ENCODE measurements at regions not wholly inside any gene's neighbourhood (a gene's known extent, or its start where the extent isn't known, plus 50 kb on each side); places are given as distances from the start of the nearest gene placed in this dataset.
"Not testable (repeated sequence)": the region's sequence is repeated elsewhere in the genome, so short reads cannot be mapped to it uniquely, and the experiment has no call there.

GRCh38 chr15:87740655-87741344 lies 515.7 kb downstream of the NTRK3 start:
- H3K4me3 ChIP-seq: no peak overlapping the region
- H3K27ac ChIP-seq: no peak overlapping the region
- H3K27me3 ChIP-seq (ENCODE audit: insufficient read depth in 3 of 3, low read length in 2 of 3): no peaks in the 10 kb centered on the region
- H3K4me1 ChIP-seq: no peaks in the 10 kb centered on the region
- ATAC-seq (no peak), DNase-seq (no peak)
- TF ChIP-seq CTCF (IDR thresholded peaks at IDR 0.05): no peak
- intact Hi-C loops (cut with DNase I): no loop called here
- 85 to 89% (median 87%) methylated on average over 5 of the region's 5 CpGs for WGBS, 3 donors
- H3K36me3 ChIP-seq (ENCODE audit: insufficient read depth in 1 of 2, low read depth in 1 of 2): no peaks in the 10 kb centered on the region
- H3K9me3 ChIP-seq: no peaks in the 10 kb centered on the region

GRCh38 chr15:87739866-87740265 lies 516.7 kb downstream of the NTRK3 start:
- ATAC-seq (no peak), DNase-seq (no peak)
- H3K27me3 ChIP-seq (ENCODE audit: insufficient read depth in 3 of 3, low read length in 2 of 3): no peaks in the 10 kb centered on the region
- no peaks in the 10 kb centered on the region for H3K4me1 ChIP-seq
- no peak for TF ChIP-seq CTCF (IDR thresholded peaks at IDR 0.05)
- intact Hi-C loops (cut with DNase I): no loop called here
- H3K27ac ChIP-seq: no peak overlapping the region
- no peaks in the 10 kb centered on the region for H3K9me3 ChIP-seq
- no peak overlapping the region for H3K4me3 ChIP-seq
- 75 to 78% (median 76%) methylated on average over 2 of the region's 2 CpGs for WGBS, 3 donors
- no peaks in the 10 kb centered on the region for H3K36me3 ChIP-seq (ENCODE audit: insufficient read depth in 1 of 2, low read depth in 1 of 2)

GRCh38 chr15:87739081-87739480 lies 517.5 kb downstream of the NTRK3 start:
- H3K9me3 ChIP-seq: no peaks in the 10 kb centered on the region
- no peaks in the 10 kb centered on the region for H3K27me3 ChIP-seq (ENCODE audit: insufficient read depth in 3 of 3, low read length in 2 of 3)
- no peaks in the 10 kb centered on the region for H3K36me3 ChIP-seq (ENCODE audit: insufficient read depth in 1 of 2, low read depth in 1 of 2)
- TF ChIP-seq CTCF (IDR thresholded peaks at IDR 0.05): no peak
- H3K4me1 ChIP-seq: no peaks in the 10 kb centered on the region
- intact Hi-C loops (cut with DNase I): no loop called here
- DNase-seq (no peak), ATAC-seq (no peak)
- H3K27ac ChIP-seq: no peak overlapping the region
- no peak overlapping the region for H3K4me3 ChIP-seq
- WGBS, 3 donors: 86 to 87% (median 86%) methylated on average over 4 of the region's 4 CpGs

GRCh38 chr15:87737460-87737859 lies 519.1 kb downstream of the NTRK3 start:
- intact Hi-C loops (cut with DNase I): not testable (repeated sequence)

GRCh38 chr15:87736891-87737389 lies 519.6 kb downstream of the NTRK3 start:
- no peak for DNase-seq
- Histone ChIP-seq H3K4me3 (no peak overlapping the region), H3K9me3 (no peaks in the 10 kb centered on the region), H3K4me1 (no peaks in the 10 kb centered on the region), H3K36me3 (ENCODE audit: insufficient read depth in 1 of 2, low read depth in 1 of 2) (no peaks in the 10 kb centered on the region), H3K27ac (no peak overlapping the region), H3K27me3 (ENCODE audit: insufficient read depth in 3 of 3, low read length in 2 of 3) (no peaks in the 10 kb centered on the region)
- TF ChIP-seq CTCF (IDR thresholded peaks at IDR 0.05): no peak
- intact Hi-C loops (cut with DNase I): no loop called here
- WGBS, 3 donors: 79 to 83% (median 82%) methylated on average over 4 of the region's 4 CpGs
- no peak for ATAC-seq

More at GRCh38 chr15:87737460-87737859, 519.1 kb downstream of the NTRK3 start:
- not testable (repeated sequence) for H3K9me3 ChIP-seq; ATAC-seq; H3K4me1 ChIP-seq; DNase-seq; H3K27me3 ChIP-seq (ENCODE audit: insufficient read depth in 3 of 3, low read length in 2 of 3); H3K36me3 ChIP-seq (ENCODE audit: insufficient read depth in 1 of 2, low read depth in 1 of 2); H3K4me3 ChIP-seq; H3K27ac ChIP-seq
- WGBS, 3 donors: 93 to 97% (median 93%) methylated on average over 4 of the region's 4 CpGs

All from psoas muscle (tissue), 7 donors.